ENCODE measurements at regions not wholly inside any gene's neighbourhood (a gene's known extent, or its start where the extent isn't known, plus 50 kb on each side); places are given as distances from the start of the nearest gene placed in this dataset.

GRCh38 chr4:96317891-96318290, 478.0 kb downstream of the PDHA2 start:
- CTCF ChIA-PET = no interaction called here
- Histone ChIP-seq H3K4me3 (replicated peaks in 1 of 3; ENCODE audit: insufficient read depth in 1 of 3, low read depth in 1 of 3, low read length in 3 of 3) (no peak overlapping the region), H3K9me3 (replicated peaks; ENCODE audit: control insufficient read depth, insufficient read depth, low read length) (no peaks in the 10 kb centered on the region), H3K27ac (ENCODE audit: insufficient read depth, low read depth, low read length) (no peak overlapping the region), H4K20me1 (replicated peaks; ENCODE audit: control insufficient read depth, extremely low read depth, insufficient read depth, low read length) (no peaks in the 10 kb centered on the region), H3K4me2 (ENCODE audit: insufficient read depth, low read length) (no peak overlapping the region), H3K36me3 (ENCODE audit: control insufficient read depth in 2 of 2, extremely low read depth in 1 of 2, insufficient read depth in 2 of 2, low read length in 2 of 2) (no peaks in the 10 kb centered on the region), H3K4me1 (ENCODE audit: control insufficient read depth, extremely low read depth, insufficient read depth, low read length) (no peaks in the 10 kb centered on the region), H2AFZ (ENCODE audit: low read depth, low read length) (no peak overlapping the region), H3K79me2 (ENCODE audit: control insufficient read depth, insufficient read depth, low read length) (no peaks in the 10 kb centered on the region), H3K9ac (replicated peaks; ENCODE audit: extremely low read depth, insufficient read depth, low read length) (no peak overlapping the region), H3K9me1 (replicated peaks; ENCODE audit: control insufficient read depth, extremely low read depth, insufficient read depth, low read length) (no peaks in the 10 kb centered on the region), H3K27me3 (ENCODE audit: control insufficient read depth in 2 of 2, insufficient read depth in 2 of 2, low read length in 2 of 2) (no peaks in the 10 kb centered on the region)
- TF ChIP-seq FOS (IDR thresholded peaks at IDR 0.05; ENCODE audit: borderline replicate concordance, insufficient read depth, low read length) (no peak), POLR2A (IDR thresholded peaks at IDR 0.05; ENCODE audit: low read depth, low read length) (no peak), POLR2AphosphoS5 (IDR thresholded peaks at IDR 0.05; ENCODE audit: insufficient read depth, low read depth, low read length) (no peak), JUN (IDR thresholded peaks at IDR 0.05; ENCODE audit: borderline replicate concordance, insufficient read depth, insufficient read length, low read depth) (no peak), EZH2 (IDR thresholded peaks at IDR 0.05; ENCODE audit: borderline replicate concordance, low read depth, low read length, severe bottlenecking) (no peak), CTCF (IDR thresholded peaks at IDR 0.05; ENCODE audit: extremely low read depth in 1 of 2, insufficient read depth in 1 of 2, low read depth in 1 of 2, low read length in 2 of 2) (no peak), MYC (IDR thresholded peaks at IDR 0.05; ENCODE audit: low read depth, low read length) (no peak), GATA2 (IDR thresholded peaks at IDR 0.05; ENCODE audit: insufficient read depth, insufficient read length, low read depth, low read length) (no peak)
- TF ChIP-seq, protein P1, sequence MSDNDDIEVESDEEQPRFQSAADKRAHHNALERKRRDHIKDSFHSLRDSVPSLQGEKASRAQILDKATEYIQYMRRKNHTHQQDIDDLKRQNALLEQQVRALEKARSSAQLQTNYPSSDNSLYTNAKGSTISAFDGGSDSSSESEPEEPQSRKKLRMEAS (IDR thresholded peaks at IDR 0.05; ENCODE audit: insufficient read depth, insufficient read length) = no peak
- no TSS peak for BruUV-seq (replicated peaks)
- FAIRE-seq = no peak
- DNase-seq (ENCODE audit: low read depth, low spot score) = no peak
- intact Hi-C loops (cut with micrococcal nuclease) (no loop called here), dilution Hi-C loops (cut with MboI; ENCODE audit: extremely low pct_ligation_motif_present, low sequenced_read_pairs) (no loop called here)
- POLR2A ChIA-PET = no interaction called here
